Astrocyte (in vitro differentiated cells and primary cell): ENCODE measurements at regions not wholly inside any gene's neighbourhood (a gene's known extent, or its start where the extent isn't known, plus 50 kb on each side); places are given as distances from the start of the nearest gene placed in this dataset.

Experiments used
- DNase-seq: peaks from one replicate; pipeline ENCODE4 v3.0.0-alpha.2; 2010; ENCODE audit warnings: low read depth
- FAIRE-seq: peaks from 2 replicates; lab custom pipeline; 2011; peaks lifted over from hg19 to GRCh38; lab: Jason Lieb, UNC
- H2AFZ ChIP-seq: 2 replicates; pipeline ENCODE4 v1.6.0; 2012; ENCODE audit warnings: low read depth, low read length, inconsistent platforms
- H3K27ac ChIP-seq: 2 replicates; pipeline ENCODE4 v1.5.1; 2011; ENCODE audit warnings: low read depth, low read length, inconsistent platforms
- H3K27me3 ChIP-seq: 2 replicates; pipeline ENCODE4 v1.6.0; 2011; ENCODE audit warnings: low read length, inconsistent platforms; ENCODE audit not compliant: insufficient read depth
- H3K36me3 ChIP-seq: 2 replicates; pipeline ENCODE4 v1.5.1; 2011; ENCODE audit warnings: low read length, inconsistent platforms; ENCODE audit not compliant: insufficient read depth
- H3K4me1 ChIP-seq: 2 replicates; pipeline ENCODE4 v1.5.1; 2011; ENCODE audit warnings: low read length, inconsistent platforms; ENCODE audit not compliant: insufficient read depth
- H3K4me2 ChIP-seq: 2 replicates; pipeline ENCODE4 v1.6.0; 2012; ENCODE audit warnings: low read length, inconsistent platforms
- H3K4me3 ChIP-seq: 2 replicates; pipeline ENCODE4 v1.5.1; 2011; ENCODE audit warnings: low read depth, mild to moderate bottlenecking, low read length, inconsistent platforms; ENCODE audit not compliant: insufficient read depth
- H3K79me2 ChIP-seq: 2 replicates; pipeline ENCODE4 v1.6.0; 2012; ENCODE audit warnings: mild to moderate bottlenecking, low read length, inconsistent platforms; ENCODE audit not compliant: insufficient read depth
- H3K9ac ChIP-seq: 2 replicates; pipeline ENCODE4 v1.6.0; 2012; ENCODE audit warnings: mild to moderate bottlenecking, low read length, inconsistent platforms
- H3K9me3 ChIP-seq: 2 replicates; pipeline ENCODE4 v1.5.1; 2012; ENCODE audit warnings: low read depth, mild to moderate bottlenecking, low read length, inconsistent platforms; ENCODE audit not compliant: insufficient read depth
- H4K20me1 ChIP-seq: 2 replicates; pipeline ENCODE4 v1.6.0; 2012; ENCODE audit warnings: low read length, inconsistent platforms; ENCODE audit not compliant: insufficient read depth
- H3K27ac Mint-ChIP-seq: one replicate; pipeline ENCODE4 v1.8.0; 2021; ENCODE audit warnings: mild to moderate bottlenecking, mixed read lengths; ENCODE audit not compliant: unreplicated experiment
- H3K27me3 Mint-ChIP-seq: one replicate; pipeline ENCODE4 v1.8.0; 2021; ENCODE audit warnings: low read depth, mixed read lengths; ENCODE audit not compliant: unreplicated experiment
- H3K36me3 Mint-ChIP-seq: one replicate; pipeline ENCODE4 v1.8.0; 2021; ENCODE audit warnings: low read depth, mixed read lengths; ENCODE audit not compliant: unreplicated experiment
- H3K4me1 Mint-ChIP-seq: one replicate; pipeline ENCODE4 v1.8.0; 2021; ENCODE audit warnings: low read depth, mixed read lengths; ENCODE audit not compliant: unreplicated experiment
- H3K4me3 Mint-ChIP-seq: one replicate; pipeline ENCODE4 v1.8.0; 2021; ENCODE audit warnings: mild to moderate bottlenecking, moderate library complexity, mixed read lengths; ENCODE audit not compliant: unreplicated experiment
- H3K9me3 Mint-ChIP-seq: one replicate; pipeline ENCODE4 v1.8.0; 2021; ENCODE audit warnings: mild to moderate bottlenecking, mixed read lengths; ENCODE audit not compliant: unreplicated experiment
- EZH2 ChIP-seq: IDR thresholded peaks from 2 replicates; pipeline ENCODE4 v1.6.1; 2012; ENCODE audit warnings: mild to moderate bottlenecking, low read length, inconsistent platforms; ENCODE audit not compliant: insufficient read depth
- TF ChIP-seq, protein P1 (sequence below): IDR thresholded peaks from 2 replicates; pipeline ENCODE4 v1.5.1; 2011; ENCODE audit warnings: low read depth, mild to moderate bottlenecking, inconsistent platforms, low read length, moderate library complexity; ENCODE audit not compliant: insufficient read depth

DNA sequence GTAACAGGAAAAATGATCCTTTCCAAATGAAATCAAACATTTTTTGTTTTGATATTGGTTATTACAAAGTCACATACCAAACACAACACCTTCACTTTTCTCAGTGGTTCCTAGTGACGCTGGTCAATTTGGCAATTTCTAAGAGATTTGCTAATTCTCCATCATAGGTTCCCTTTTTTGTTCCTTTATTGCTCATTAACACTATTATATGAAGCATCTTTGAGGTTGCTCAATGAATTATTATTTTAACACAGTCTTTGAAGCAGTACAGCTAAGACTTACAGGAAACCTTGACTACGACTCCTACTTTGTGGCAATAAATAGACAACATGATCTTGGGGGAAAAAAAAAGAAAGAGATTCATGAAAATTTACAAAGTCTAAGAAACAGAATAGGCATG is 152.2 kb upstream of the VRK2 start:
- no peak overlapping the region for H3K9ac ChIP-seq
- Mint-ChIP-seq H3K4me3 (no peak overlapping the region), H3K27ac (no peak overlapping the region), H3K9me3 (no peaks in the 10 kb centered on the region), H3K4me1 (peaks cover 19% of the 10 kb centered on the region), H3K36me3 (no peaks in the 10 kb centered on the region), H3K27me3 (no peaks in the 10 kb centered on the region)
- no peak overlapping the region for H3K27ac ChIP-seq
- H3K27me3 ChIP-seq, result no peaks in the 10 kb centered on the region
- H3K4me2 ChIP-seq, result no peak overlapping the region
- H4K20me1 ChIP-seq, result no peaks in the 10 kb centered on the region
- no peaks in the 10 kb centered on the region for H3K79me2 ChIP-seq
- H3K9me3 ChIP-seq, result no peaks in the 10 kb centered on the region
- FAIRE-seq (no peak), DNase-seq (no peak)
- H3K36me3 ChIP-seq, result no peaks in the 10 kb centered on the region
- H2AFZ ChIP-seq, result no peak overlapping the region
- no peak overlapping the region for H3K4me3 ChIP-seq
- no peak for TF ChIP-seq EZH2
- TF ChIP-seq, protein P1, sequence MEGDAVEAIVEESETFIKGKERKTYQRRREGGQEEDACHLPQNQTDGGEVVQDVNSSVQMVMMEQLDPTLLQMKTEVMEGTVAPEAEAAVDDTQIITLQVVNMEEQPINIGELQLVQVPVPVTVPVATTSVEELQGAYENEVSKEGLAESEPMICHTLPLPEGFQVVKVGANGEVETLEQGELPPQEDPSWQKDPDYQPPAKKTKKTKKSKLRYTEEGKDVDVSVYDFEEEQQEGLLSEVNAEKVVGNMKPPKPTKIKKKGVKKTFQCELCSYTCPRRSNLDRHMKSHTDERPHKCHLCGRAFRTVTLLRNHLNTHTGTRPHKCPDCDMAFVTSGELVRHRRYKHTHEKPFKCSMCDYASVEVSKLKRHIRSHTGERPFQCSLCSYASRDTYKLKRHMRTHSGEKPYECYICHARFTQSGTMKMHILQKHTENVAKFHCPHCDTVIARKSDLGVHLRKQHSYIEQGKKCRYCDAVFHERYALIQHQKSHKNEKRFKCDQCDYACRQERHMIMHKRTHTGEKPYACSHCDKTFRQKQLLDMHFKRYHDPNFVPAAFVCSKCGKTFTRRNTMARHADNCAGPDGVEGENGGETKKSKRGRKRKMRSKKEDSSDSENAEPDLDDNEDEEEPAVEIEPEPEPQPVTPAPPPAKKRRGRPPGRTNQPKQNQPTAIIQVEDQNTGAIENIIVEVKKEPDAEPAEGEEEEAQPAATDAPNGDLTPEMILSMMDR, result no peak
- H3K4me1 ChIP-seq, result no peaks in the 10 kb centered on the region

DNA sequence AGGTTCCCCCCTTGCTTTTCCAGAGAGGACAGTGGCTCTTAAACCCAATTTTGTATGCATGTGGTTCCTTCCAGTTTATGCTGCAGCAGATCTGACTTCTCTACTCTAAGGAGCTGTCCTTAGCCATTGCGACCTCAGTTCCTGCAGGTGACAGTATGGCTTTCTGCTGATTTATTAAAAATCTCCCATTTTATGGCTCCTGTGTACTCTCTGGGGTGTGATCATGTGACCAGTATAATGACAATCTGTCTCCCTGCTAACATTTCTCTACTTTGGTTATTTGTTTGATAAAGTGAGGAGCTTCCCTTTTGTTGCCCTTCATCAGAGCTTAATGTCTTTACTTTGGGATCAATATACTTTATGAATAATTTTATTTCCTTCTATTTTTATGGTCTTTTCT is 148.7 kb upstream of the VRK2 start:
- no peaks in the 10 kb centered on the region for H3K9me3 Mint-ChIP-seq
- Histone ChIP-seq H3K4me3 (no peak overlapping the region), H3K4me1 (no peaks in the 10 kb centered on the region), H3K79me2 (no peaks in the 10 kb centered on the region), H3K27me3 (no peaks in the 10 kb centered on the region), H3K36me3 (no peaks in the 10 kb centered on the region), H3K9me3 (no peaks in the 10 kb centered on the region), H4K20me1 (no peaks in the 10 kb centered on the region), H3K4me2 (no peak overlapping the region), H3K9ac (no peak overlapping the region), H3K27ac (no peak overlapping the region), H2AFZ (no peak overlapping the region)
- no peaks in the 10 kb centered on the region for H3K36me3 Mint-ChIP-seq
- FAIRE-seq, result no peak
- peaks cover 7% of the 10 kb centered on the region for H3K4me1 Mint-ChIP-seq
- H3K4me3 Mint-ChIP-seq, result no peak overlapping the region
- no peak overlapping the region for H3K27ac Mint-ChIP-seq
- DNase-seq, result no peak
- no peak for TF ChIP-seq EZH2
- H3K27me3 Mint-ChIP-seq, result no peaks in the 10 kb centered on the region

DNA sequence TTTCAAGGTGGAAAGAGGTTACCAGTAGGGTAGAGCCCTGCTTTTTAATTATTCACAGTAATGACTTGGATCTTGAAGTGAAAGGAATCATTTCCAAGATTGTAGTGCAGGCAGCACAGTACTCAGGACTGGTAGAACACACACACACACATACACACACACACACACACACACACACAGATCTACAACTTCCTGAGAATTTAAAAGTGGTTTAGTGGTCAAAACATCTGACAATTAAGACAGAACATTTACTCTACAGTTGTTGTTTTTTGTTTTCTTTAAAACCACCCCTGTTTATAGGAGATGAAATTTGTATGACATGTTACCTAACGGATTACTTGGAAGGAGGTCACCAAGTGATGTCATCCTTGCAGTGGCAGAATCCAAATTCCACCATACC is 146.7 kb upstream of the VRK2 start:
- no peak overlapping the region for H3K27ac Mint-ChIP-seq
- no peak overlapping the region for H3K27ac ChIP-seq
- FAIRE-seq (no peak), DNase-seq (no peak)
- H3K4me2 ChIP-seq, result no peak overlapping the region
- no peaks in the 10 kb centered on the region for H3K4me1 Mint-ChIP-seq
- no peaks in the 10 kb centered on the region for H3K9me3 Mint-ChIP-seq
- H3K79me2 ChIP-seq, result no peaks in the 10 kb centered on the region
- H3K4me3 Mint-ChIP-seq, result no peak overlapping the region
- no peaks in the 10 kb centered on the region for H3K36me3 ChIP-seq
- no peak overlapping the region for H2AFZ ChIP-seq
- no peaks in the 10 kb centered on the region for H4K20me1 ChIP-seq
- no peaks in the 10 kb centered on the region for H3K36me3 Mint-ChIP-seq
- no peak overlapping the region for H3K4me3 ChIP-seq
- no peak for TF ChIP-seq EZH2
- TF ChIP-seq, protein P1, result no peak
- H3K4me1 ChIP-seq, result no peaks in the 10 kb centered on the region
- no peak overlapping the region for H3K9ac ChIP-seq
- H3K27me3 ChIP-seq, result no peaks in the 10 kb centered on the region
- no peaks in the 10 kb centered on the region for H3K9me3 ChIP-seq
- no peaks in the 10 kb centered on the region for H3K27me3 Mint-ChIP-seq
